IMR-90 (cell line): ENCODE measurements at regions not wholly inside any gene's neighbourhood (a gene's known extent, or its start where the extent isn't known, plus 50 kb on each side); places are given as distances from the start of the nearest gene placed in this dataset.

Source experiments
- ATAC-seq: fragments of 200-7000 bp; cut with Tn5 transposase; 2 replicates; pipeline ENCODE4 v1.9.1; 2020; ENCODE audit warnings: low read depth, mild to moderate bottlenecking, moderate library complexity
- BruUV-seq: library from RNA; stranded (reverse); fragments of 400-500 nt; replicated peaks from 2 replicates; lab custom pipeline; 2021; lab: Mats Ljungman, UMichigan
- CTCF ChIA-PET: fragments of 300-600 bp; formaldehyde crosslinking; extraction: SDS; loops from one replicate; lab custom pipeline; 2021; ENCODE audit warnings: antibody characterized with exemption; lab: Yijun Ruan, JAX
- POLR2A ChIA-PET: fragments of 300-600 bp; sonication (Branson Sonifier 250); formaldehyde crosslinking; loops from one replicate; lab custom pipeline; 2022; ENCODE audit warnings: antibody characterized with exemption; ENCODE audit not compliant: unreplicated experiment; lab: Charles Lee
- DNase-seq: peaks from one replicate; pipeline ENCODE4 v3.0.0; 2013
- H2AFZ ChIP-seq: replicated peaks from 2 replicates; pipeline ENCODE3; 2013; ENCODE audit warnings: low read length, mild to moderate bottlenecking; ENCODE audit not compliant: poor library complexity
- H2AK5ac ChIP-seq: 2 replicates; pipeline ENCODE4 v1.6.1; 2013; ENCODE audit warnings: low read depth, low read length, inconsistent platforms
- H2AK9ac ChIP-seq: replicated peaks from 2 replicates; pipeline ENCODE3; 2013; ENCODE audit warnings: mild to moderate bottlenecking, low read depth, low read length, moderate library complexity; ENCODE audit not compliant: poor library complexity
- H2BK120ac ChIP-seq: 2 replicates; pipeline ENCODE4 v1.6.1; 2013; ENCODE audit warnings: low read depth, low read length, inconsistent platforms
- H2BK15ac ChIP-seq: 3 replicates; pipeline ENCODE4 v1.6.1; 2013; ENCODE audit warnings: low read depth, low read length, inconsistent platforms
- H2BK20ac ChIP-seq: 2 replicates; pipeline ENCODE4 v1.6.1; 2013; ENCODE audit warnings: low read depth, mild to moderate bottlenecking, inconsistent platforms, low read length, moderate library complexity
- H2BK5ac ChIP-seq: 2 replicates; pipeline ENCODE4 v1.6.1; 2013; ENCODE audit warnings: mild to moderate bottlenecking, low read depth, low read length, inconsistent platforms; ENCODE audit not compliant: poor library complexity, severe bottlenecking
- H3K14ac ChIP-seq: replicated peaks from 2 replicates; pipeline ENCODE4 v1.6.1; 2013; ENCODE audit warnings: low read depth, low read length, inconsistent platforms
- H3K18ac ChIP-seq: 2 replicates; pipeline ENCODE4 v1.6.1; 2013; ENCODE audit warnings: low read depth, low read length, control low read depth
- H3K23ac ChIP-seq: 2 replicates; pipeline ENCODE4 v1.6.1; 2013; ENCODE audit warnings: low read depth, low read length, inconsistent platforms
- H3K27ac ChIP-seq: 2 replicates; pipeline ENCODE4 v1.5.1; 2013; ENCODE audit warnings: mild to moderate bottlenecking, control low read depth, low read length; ENCODE audit not compliant: insufficient read depth
- H3K27me3 ChIP-seq: 2 replicates; pipeline ENCODE4 v1.6.1; 2013; ENCODE audit warnings: low read length; ENCODE audit not compliant: control insufficient read depth, insufficient read depth
- H3K36me3 ChIP-seq: 2 replicates; pipeline ENCODE4 v1.6.1; 2013; ENCODE audit warnings: low read length, mixed read lengths; ENCODE audit not compliant: control insufficient read depth, insufficient read depth
- H3K4ac ChIP-seq: 2 replicates; pipeline ENCODE4 v1.6.1; 2013; ENCODE audit warnings: low read depth, low read length, inconsistent platforms
- H3K4me1 ChIP-seq: 2 replicates; pipeline ENCODE4 v1.6.1; 2013; ENCODE audit warnings: low read length, mixed read lengths; ENCODE audit not compliant: control insufficient read depth, insufficient read depth
- H3K4me2 ChIP-seq: 2 replicates; pipeline ENCODE4 v1.6.1; 2013; ENCODE audit warnings: low read depth, mild to moderate bottlenecking, control low read depth, low read length, moderate library complexity
- H3K4me3 ChIP-seq: 2 replicates; pipeline ENCODE4 v1.5.1; 2013; ENCODE audit warnings: low read depth, mild to moderate bottlenecking, control low read depth, low read length, moderate library complexity; ENCODE audit not compliant: insufficient read depth
- H3K56ac ChIP-seq: 2 replicates; pipeline ENCODE4 v1.6.1; 2013; ENCODE audit warnings: low read length, inconsistent platforms; ENCODE audit not compliant: insufficient read depth; ENCODE audit errors: extremely low read depth
- H3K79me1 ChIP-seq, 2 experiments: 2 replicates each; pipeline ENCODE4 v1.6.1; 2013; ENCODE audit warnings: low read length in 2 of 2, inconsistent platforms in 1 of 2, low read depth in 1 of 2
- H3K9ac ChIP-seq: 2 replicates; pipeline ENCODE4 v1.6.1; 2013; ENCODE audit warnings: low read depth, low read length, control low read depth
- H3K9me1 ChIP-seq: 2 replicates; pipeline ENCODE4 v1.6.1; 2013; ENCODE audit warnings: low read length, inconsistent platforms; ENCODE audit not compliant: insufficient read depth
- H3K9me3 ChIP-seq: 2 replicates; pipeline ENCODE4 v1.6.1; 2013; ENCODE audit warnings: low read length; ENCODE audit not compliant: control insufficient read depth, insufficient read depth
- H4K20me1 ChIP-seq: 2 replicates; pipeline ENCODE4 v1.6.1; 2013; ENCODE audit warnings: low read length, inconsistent platforms; ENCODE audit not compliant: insufficient read depth
- H4K5ac ChIP-seq: 2 replicates; pipeline ENCODE4 v1.6.1; 2013; ENCODE audit warnings: mild to moderate bottlenecking, low read depth, low read length, control low read depth
- H4K8ac ChIP-seq, 2 experiments: 2 replicates each; pipeline ENCODE4 v1.6.1; 2013; ENCODE audit warnings: low read depth in 2 of 2, low read length in 2 of 2, control low read depth in 1 of 2, inconsistent platforms in 1 of 2
- H4K91ac ChIP-seq: 2 replicates; pipeline ENCODE4 v1.6.1; 2013; ENCODE audit warnings: low read depth, low read length, inconsistent platforms; ENCODE audit not compliant: insufficient read depth
- CEBPB ChIP-seq: IDR thresholded peaks from 2 replicates; pipeline ENCODE4 v1.6.1; 2012; ENCODE audit warnings: low read depth, low read length, improper control_type of control experiment
- ELK1 ChIP-seq: fragments of 150-350 bp; IDR thresholded peaks from 2 replicates; pipeline ENCODE4 v1.6.1; 2016; ENCODE audit warnings: low read depth, mild to moderate bottlenecking, low read length, moderate library complexity, borderline replicate concordance
- NFE2L2 ChIP-seq: fragments of 150-350 bp; IDR thresholded peaks from 2 replicates; pipeline ENCODE4 v1.6.1; 2016; ENCODE audit warnings: low read depth, mild to moderate bottlenecking, low read length
- RFX5 ChIP-seq: IDR thresholded peaks from 2 replicates; pipeline ENCODE4 v1.8.0; 2012; ENCODE audit warnings: low read depth, mild to moderate bottlenecking, low read length, moderate library complexity
- WGBS, 2 experiments: methylation state at CpG; one replicate each; pipeline versions ENCODE4 v1.1.5 to v1.1.7; 2013; ENCODE audit warnings: missing lambda C conversion rate in 2 of 2; ENCODE audit not compliant: insufficient read length in 1 of 2; ENCODE audit errors: extremely low coverage in 2 of 2; 5-methylcytosine and 5-hydroxymethylcytosine counted together
- dilution Hi-C: fragments of 300-500 bp; cut with HindIII; formaldehyde crosslinking; loops from one replicate; pipeline ENCODE4 v1.14.3; 2018; ENCODE audit warnings: low sequenced_read_pairs; ENCODE audit not compliant: unreplicated experiment
- in situ Hi-C: fragments of 300-500 bp; cut with MboI; formaldehyde crosslinking; loops from 3 replicates; pipeline ENCODE4 v1.14.3; 2019; ENCODE audit warnings: low sequenced_read_pairs, inconsistent platforms, mixed read lengths
- intact Hi-C: fragments of 100-400 bp; cut with micrococcal nuclease; formaldehyde crosslinking; loops from 2 replicates; pipeline ENCODE4 v1.10.0; 2022

GRCh38 chrX:22424919-22425318, 152.2 kb downstream of the CBLL2 start:
- POLR2A ChIA-PET = no interaction called here
- Histone ChIP-seq H2AK5ac (no peak overlapping the region), H2AFZ (no peak overlapping the region), H4K20me1 (no peaks in the 10 kb centered on the region), H4K91ac (no peak overlapping the region), H3K27ac (no peak overlapping the region), H3K4ac (no peak overlapping the region), H3K56ac (no peak overlapping the region), H2BK15ac (no peak overlapping the region), H2BK20ac (no peak overlapping the region), H4K5ac (no peak overlapping the region), H3K4me1 (no peaks in the 10 kb centered on the region), H3K36me3 (no peaks in the 10 kb centered on the region), H4K8ac (no peak overlapping the region), H3K4me3 (no peak overlapping the region), H3K23ac (no peak overlapping the region), H3K27me3 (no peaks in the 10 kb centered on the region), H2AK9ac (no peak overlapping the region), H3K9ac (no peak overlapping the region), H3K79me1 (no peaks in the 10 kb centered on the region), H3K9me1 (no peaks in the 10 kb centered on the region), H3K18ac (no peak overlapping the region), H3K4me2 (no peak overlapping the region), H3K14ac (no peak overlapping the region), H3K9me3 (peaks cover 2% of the 10 kb centered on the region; the same call in 1 of the 2 replicates), H2BK5ac (no peak overlapping the region), H2BK120ac (no peak overlapping the region)
- no peak for DNase-seq
- CTCF ChIA-PET = no interaction called here
- no peak for ATAC-seq
- in situ Hi-C loops = no loop called here
- TF ChIP-seq NFE2L2 = no peak
- no peak for TF ChIP-seq ELK1
- no peak for TF ChIP-seq CEBPB
- no peak for TF ChIP-seq RFX5
- BruUV-seq = no TSS peak
- dilution Hi-C loops = no loop called here
- no CpG with 5 or more reads among the region's 1 CpG for WGBS, 2 experiments
- intact Hi-C loops = no loop called here
